Hematopoietic multipotent progenitor cell treated with erythropoietin and hydrocortisone succinate and interleukin-3 and kit ligand, for 15 days (in vitro differentiated cells): ENCODE measurements at regions not wholly inside any gene's neighbourhood (a gene's known extent, or its start where the extent isn't known, plus 50 kb on each side); places are given as distances from the start of the nearest gene placed in this dataset.

Source experiments
- DNase-seq: peaks from one replicate; pipeline ENCODE4 v3.0.0-alpha.2; 2015; ENCODE audit warnings: low spot score

GRCh38 chr12:125193376-125194152, 128.3 kb downstream of the AACS start:
- DNase-seq = no peak

GRCh38 chr12:125194163-125194773, 129.0 kb downstream of the AACS start:
- DNase-seq = no peak

- no peak for DNase-seq
These were observed 129.8 kb downstream of the AACS start for GRCh38 chr12:125194987-125195386.

- no peak for DNase-seq
These were observed 132.1 kb downstream of the AACS start for GRCh38 chr12:125197326-125197725.

GRCh38 chr12:125198652-125199051, 133.4 kb downstream of the AACS start:
- DNase-seq = no peak

GRCh38 chr12:125201090-125201489, 135.9 kb downstream of the AACS start:
- DNase-seq = no peak

GRCh38 chr12:125201940-125202339, 136.7 kb downstream of the AACS start:
- DNase-seq = no peak

GRCh38 chr12:125202421-125202820, 137.2 kb downstream of the AACS start:
- no peak for DNase-seq

- no peak for DNase-seq
These were observed 138.0 kb downstream of the AACS start for GRCh38 chr12:125203145-125203765.

- DNase-seq = no peak
These were observed 140.2 kb downstream of the AACS start for GRCh38 chr12:125205386-125205785.

GRCh38 chr12:125206711-125207110, 141.5 kb downstream of the AACS start:
- DNase-seq = no peak

GRCh38 chr12:125208334-125208733, 143.1 kb downstream of the AACS start:
- no peak for DNase-seq

GRCh38 chr12:125208942-125209341, 143.7 kb downstream of the AACS start:
- DNase-seq = no peak

- DNase-seq = no peak
These were observed 145.0 kb downstream of the AACS start for GRCh38 chr12:125210104-125210755.

- DNase-seq = no peak
These were observed 146.2 kb downstream of the AACS start for GRCh38 chr12:125211464-125211863.

- no peak for DNase-seq
These were observed 149.1 kb downstream of the AACS start for GRCh38 chr12:125214289-125214688.

GRCh38 chr12:125216756-125217155, 151.5 kb downstream of the AACS start:
- DNase-seq = no peak

- DNase-seq = no peak
These were observed 152.1 kb downstream of the AACS start for GRCh38 chr12:125217308-125217707.

- DNase-seq = no peak
These were observed 153.7 kb downstream of the AACS start for GRCh38 chr12:125218952-125219351.

GRCh38 chr12:125220404-125221273, 155.4 kb downstream of the AACS start:
- DNase-seq = no peak

GRCh38 chr12:125221602-125222001, 156.4 kb downstream of the AACS start:
- DNase-seq = no peak

- no peak for DNase-seq
These were observed 157.6 kb downstream of the AACS start for GRCh38 chr12:125222876-125223275.
